Neural cell (in vitro differentiated cells): ENCODE measurements at regions not wholly inside any gene's neighbourhood (a gene's known extent, or its start where the extent isn't known, plus 50 kb on each side); places are given as distances from the start of the nearest gene placed in this dataset.

Experiments
- CTCF ChIP-seq: fragments of 450-650 bp; IDR thresholded peaks from 2 replicates; pipeline ENCODE4 v1.5.1; 2014; ENCODE audit warnings: antibody characterized with exemption, mild to moderate bottlenecking, moderate library complexity; ENCODE audit not compliant: poor library complexity, severe bottlenecking
- EP300 ChIP-seq: fragments of 450-650 bp; conservative IDR thresholded peaks from 2 replicates; pipeline ENCODE4 v1.6.1; 2014; ENCODE audit warnings: antibody characterized with exemption, mild to moderate bottlenecking, moderate library complexity; ENCODE audit not compliant: poor library complexity, severe bottlenecking
- EZH2 ChIP-seq: fragments of 200-600, 300-800 bp; shearing (Covaris generic), sonication (generic); IDR thresholded peaks from 2 replicates; pipeline ENCODE4 v1.6.1; 2014; ENCODE audit warnings: antibody characterized with exemption, low read length, borderline replicate concordance, mild to moderate bottlenecking; ENCODE audit not compliant: insufficient read depth, poor library complexity, severe bottlenecking
- MXI1 ChIP-seq: fragments of 450-650 bp; conservative IDR thresholded peaks from 2 replicates; pipeline ENCODE4 v1.6.1; 2014; ENCODE audit warnings: antibody characterized with exemption, mild to moderate bottlenecking; ENCODE audit not compliant: poor library complexity, severe bottlenecking
- POLR2AphosphoS5 ChIP-seq: IDR thresholded peaks from 2 replicates; pipeline ENCODE4 v1.6.1; 2012
- REST ChIP-seq: IDR thresholded peaks from 2 replicates; pipeline ENCODE4 v1.6.1; 2012; ENCODE audit warnings: borderline replicate concordance

- TF ChIP-seq CTCF (no peak), EZH2 (no peak), POLR2AphosphoS5 (no peak), EP300 (no peak), MXI1 (no peak), REST (no peak)
Observed at GRCh38 chrY:19621756-19622155, 122.8 kb downstream of the KDM5D start.
